OCI-LY7 (cell line): ENCODE measurements at regions not wholly inside any gene's neighbourhood (a gene's known extent, or its start where the extent isn't known, plus 50 kb on each side); places are given as distances from the start of the nearest gene placed in this dataset.

Experiments
- EZH2phosphoT487 ChIP-seq: fragments of 200-600 bp; sonication (generic); IDR thresholded peaks from 2 replicates; pipeline ENCODE4 v1.6.1; 2018; ENCODE audit warnings: low read depth, borderline replicate concordance, mild to moderate bottlenecking, mixed run types, antibody characterized with exemption, low read length, moderate library complexity, mixed read lengths
- TF ChIP-seq, protein P1 (sequence below): fragments of 200-600 bp; sonication (generic); conservative IDR thresholded peaks from 2 replicates; pipeline ENCODE4 v1.5.1; 2014; ENCODE audit warnings: mild to moderate bottlenecking, antibody characterized with exemption, low read length, moderate library complexity, mixed read lengths

DNA sequence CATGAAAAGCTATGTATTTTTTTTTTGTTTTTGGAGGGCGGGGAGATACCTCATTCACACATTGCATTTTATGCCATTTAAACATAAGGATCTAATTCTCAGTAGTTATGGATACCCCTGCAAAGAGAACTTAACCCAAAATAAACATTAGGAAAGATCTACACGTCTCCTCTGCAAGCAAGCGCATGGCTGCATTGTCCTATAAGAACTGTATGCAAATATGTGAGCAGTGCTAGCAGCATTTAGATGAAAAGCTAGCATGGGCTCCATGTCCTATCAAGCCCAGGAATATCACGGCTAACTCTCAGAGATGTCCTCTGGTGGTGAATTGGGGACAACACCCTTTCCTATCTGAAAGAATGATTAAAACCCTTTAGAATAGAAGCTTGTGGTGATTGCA is 292.8 kb downstream of the MEX3B start:
- TF ChIP-seq, protein P1, sequence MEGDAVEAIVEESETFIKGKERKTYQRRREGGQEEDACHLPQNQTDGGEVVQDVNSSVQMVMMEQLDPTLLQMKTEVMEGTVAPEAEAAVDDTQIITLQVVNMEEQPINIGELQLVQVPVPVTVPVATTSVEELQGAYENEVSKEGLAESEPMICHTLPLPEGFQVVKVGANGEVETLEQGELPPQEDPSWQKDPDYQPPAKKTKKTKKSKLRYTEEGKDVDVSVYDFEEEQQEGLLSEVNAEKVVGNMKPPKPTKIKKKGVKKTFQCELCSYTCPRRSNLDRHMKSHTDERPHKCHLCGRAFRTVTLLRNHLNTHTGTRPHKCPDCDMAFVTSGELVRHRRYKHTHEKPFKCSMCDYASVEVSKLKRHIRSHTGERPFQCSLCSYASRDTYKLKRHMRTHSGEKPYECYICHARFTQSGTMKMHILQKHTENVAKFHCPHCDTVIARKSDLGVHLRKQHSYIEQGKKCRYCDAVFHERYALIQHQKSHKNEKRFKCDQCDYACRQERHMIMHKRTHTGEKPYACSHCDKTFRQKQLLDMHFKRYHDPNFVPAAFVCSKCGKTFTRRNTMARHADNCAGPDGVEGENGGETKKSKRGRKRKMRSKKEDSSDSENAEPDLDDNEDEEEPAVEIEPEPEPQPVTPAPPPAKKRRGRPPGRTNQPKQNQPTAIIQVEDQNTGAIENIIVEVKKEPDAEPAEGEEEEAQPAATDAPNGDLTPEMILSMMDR: peak; percentile 33; the same call in 1 of the 2 replicates
- TF ChIP-seq EZH2phosphoT487: no peak
